ENCODE measurements at regions not wholly inside any gene's neighbourhood (a gene's known extent, or its start where the extent isn't known, plus 50 kb on each side); places are given as distances from the start of the nearest gene placed in this dataset.

- no peak for TF ChIP-seq CTCF (conservative IDR thresholded peaks at IDR 0.05)
- no peak for TF ChIP-seq ZFX (IDR thresholded peaks at IDR 0.05)
Observed at GRCh38 chr3:194852345-194852744, 166.7 kb downstream of the FAM43A start.

All from C4-2B (cell line).